ENCODE measurements at regions not wholly inside any gene's neighbourhood (a gene's known extent, or its start where the extent isn't known, plus 50 kb on each side); places are given as distances from the start of the nearest gene placed in this dataset.

- TF ChIP-seq CTCF (IDR thresholded peaks at IDR 0.05) = no peak
- TF ChIP-seq REST (IDR thresholded peaks at IDR 0.05; ENCODE audit: insufficient read depth in 1 of 2, low read depth in 2 of 2, low read length in 1 of 2) = no peak
- TF ChIP-seq POLR2AphosphoS5 (IDR thresholded peaks at IDR 0.05; ENCODE audit: low read depth, low read length) = no peak
- TF ChIP-seq SIN3A (IDR thresholded peaks at IDR 0.05; ENCODE audit: borderline replicate concordance, insufficient read depth, low read depth, low read length) = no peak
- no peak for TF ChIP-seq TCF7L2 (IDR thresholded peaks at IDR 0.05; ENCODE audit: low read depth, low read length)
Measured at GRCh38 chrX:30483996-30484395, 93.6 kb downstream of the TASL start.

Data from Panc1 (cell line).